HG03175 (cell line): ENCODE measurements at regions not wholly inside any gene's neighbourhood (a gene's known extent, or its start where the extent isn't known, plus 50 kb on each side); places are given as distances from the start of the nearest gene placed in this dataset.

ENCODE experiments used
- ATAC-seq: cut with Tn5 transposase; IDR thresholded peaks from one replicate; pipeline ENCODE4 v1.9.1; 2021; ENCODE audit warnings: mild to moderate bottlenecking, moderate library complexity; ENCODE audit not compliant: unreplicated experiment

DNA sequence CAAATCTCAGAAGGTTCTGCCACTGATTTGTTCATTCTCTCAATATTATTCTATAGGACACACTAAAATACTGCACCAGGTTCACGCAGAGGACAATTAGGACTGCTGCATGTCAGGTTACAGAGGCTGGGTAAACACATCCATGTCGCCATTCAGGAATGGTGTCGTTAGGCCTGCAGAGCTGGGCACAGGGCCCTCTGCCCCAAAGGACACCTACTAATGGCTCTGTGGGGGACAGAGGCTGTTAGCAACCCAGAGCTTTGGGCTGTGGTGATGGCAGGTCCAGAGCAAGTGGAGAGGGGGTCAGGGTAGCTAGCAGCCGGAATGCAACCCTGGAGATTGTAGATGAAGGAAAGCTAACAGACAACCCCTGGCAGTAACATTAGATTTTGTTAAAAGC, 115.9 kb downstream of the TTC32 start:
- no peak for ATAC-seq

DNA sequence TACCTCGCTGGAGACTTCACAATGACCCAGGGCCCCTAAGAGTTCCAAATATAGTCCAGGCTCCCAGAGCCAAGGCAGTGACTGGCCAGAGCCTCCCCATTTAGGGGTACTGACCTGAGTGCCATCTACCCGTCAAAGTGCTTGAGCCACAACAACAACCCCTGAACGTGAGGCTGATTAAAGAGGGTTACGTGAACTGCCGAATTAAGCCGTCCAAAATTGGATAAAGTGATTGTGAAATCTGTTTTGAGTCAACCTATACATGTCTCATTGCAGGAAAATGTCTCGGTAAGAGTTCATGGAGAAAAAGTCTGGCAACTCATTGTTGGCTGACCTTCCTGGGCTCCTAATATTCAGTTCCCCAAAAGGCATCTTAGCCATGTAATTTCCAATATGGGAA, 116.3 kb downstream of the TTC32 start:
- no peak for ATAC-seq

DNA sequence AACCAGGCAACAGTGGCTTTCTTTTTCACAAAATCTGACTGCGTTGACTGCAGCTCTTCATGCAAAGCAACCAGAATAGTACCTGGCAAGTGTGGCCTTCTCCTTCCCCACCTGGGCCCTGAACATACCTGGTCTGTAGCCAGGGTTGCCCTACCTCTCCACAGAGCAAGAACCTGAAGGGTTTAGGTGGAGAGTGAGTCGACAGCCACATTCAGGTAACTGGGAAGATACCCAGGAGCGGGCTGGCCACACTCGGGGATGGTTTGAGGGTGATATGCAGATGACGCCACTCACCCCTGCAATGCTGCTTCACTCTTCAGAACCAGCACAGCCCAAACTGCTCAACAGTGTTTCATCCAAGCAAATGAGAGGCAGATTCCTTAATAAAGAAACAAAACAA, 117.3 kb downstream of the TTC32 start:
- no peak for ATAC-seq

DNA sequence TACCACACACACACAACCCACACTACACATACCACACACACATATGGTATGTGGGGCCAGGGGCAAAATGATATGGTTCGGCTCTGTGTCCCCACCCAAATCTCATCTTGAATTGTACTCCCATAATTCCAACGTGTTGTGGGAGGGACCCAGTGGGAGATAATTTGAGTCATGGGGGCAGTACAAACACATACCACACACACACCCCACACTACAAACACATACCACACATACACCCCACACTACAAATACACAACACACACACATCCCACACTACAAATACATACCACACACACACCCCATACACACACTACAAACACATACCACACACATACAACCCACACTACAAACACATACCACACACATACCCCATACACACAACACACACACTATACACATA, 117.8 kb downstream of the TTC32 start:
- no peak for ATAC-seq

DNA sequence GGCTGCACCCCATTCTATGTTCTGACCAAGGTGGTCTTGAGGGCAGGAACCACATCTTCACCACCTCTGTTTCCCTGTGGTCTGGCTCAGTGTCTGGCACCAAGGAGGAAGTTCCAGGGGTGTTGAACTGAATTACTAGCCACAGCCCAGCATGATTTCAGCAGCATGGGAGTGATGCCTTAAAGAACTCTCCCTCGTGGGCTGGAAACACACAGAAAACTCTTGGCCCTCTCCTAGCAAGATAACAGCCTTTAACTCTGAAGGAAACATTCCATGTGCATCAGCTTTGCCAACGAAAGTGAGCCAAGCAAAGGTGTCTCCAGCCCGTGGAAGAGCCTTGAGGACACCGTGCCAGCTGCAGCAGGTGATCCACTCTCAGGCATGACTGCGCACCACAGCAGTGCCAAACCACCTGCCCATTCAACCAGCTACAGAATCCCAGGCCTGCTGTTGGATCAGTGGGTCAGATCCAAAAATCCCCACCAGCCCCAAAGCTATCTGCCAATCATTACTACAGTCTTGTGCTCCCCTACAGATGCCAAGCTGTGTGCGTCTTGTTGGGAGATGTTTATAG, 124.8 kb downstream of the TTC32 start:
- no peak for ATAC-seq

DNA sequence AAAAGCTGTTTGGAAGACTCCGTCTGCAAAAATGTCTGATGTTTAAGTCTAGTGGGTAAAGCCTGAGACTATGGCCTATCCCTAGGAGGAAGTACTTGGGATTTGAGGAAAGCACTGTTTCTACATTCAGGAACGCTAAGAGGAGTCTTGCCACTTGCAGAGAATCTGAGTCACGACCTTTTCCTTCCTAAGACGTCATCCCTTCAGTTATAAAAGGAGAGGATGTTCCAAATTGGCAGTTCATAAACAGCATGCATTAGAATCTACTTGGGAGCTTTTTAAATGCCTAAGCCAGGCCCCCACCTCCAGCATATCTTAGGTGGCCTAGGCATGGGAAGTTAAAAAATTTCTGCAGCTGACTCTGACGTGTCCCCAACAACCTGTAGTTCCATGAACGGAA, 125.9 kb downstream of the TTC32 start:
- ATAC-seq: no peak

DNA sequence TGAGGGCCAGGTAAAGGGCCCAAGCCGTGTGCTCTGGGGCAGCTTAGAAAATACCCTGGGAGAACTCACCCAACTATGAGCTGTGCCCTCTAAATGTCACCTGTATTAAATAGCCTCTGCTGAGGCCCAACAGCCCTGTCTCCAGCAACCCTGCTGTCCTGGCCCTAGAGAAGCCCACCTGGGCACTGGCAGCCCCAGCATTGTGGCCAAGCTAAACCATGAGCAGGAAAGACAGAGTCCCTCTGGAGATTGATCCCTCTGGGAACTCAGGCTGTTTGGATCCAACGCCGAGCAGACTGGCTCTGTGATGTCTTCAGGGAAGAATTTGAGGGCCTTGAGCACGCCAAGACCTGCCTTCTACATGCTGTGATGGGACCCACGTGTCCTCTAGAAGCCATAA, 126.5 kb downstream of the TTC32 start:
- no peak for ATAC-seq

DNA sequence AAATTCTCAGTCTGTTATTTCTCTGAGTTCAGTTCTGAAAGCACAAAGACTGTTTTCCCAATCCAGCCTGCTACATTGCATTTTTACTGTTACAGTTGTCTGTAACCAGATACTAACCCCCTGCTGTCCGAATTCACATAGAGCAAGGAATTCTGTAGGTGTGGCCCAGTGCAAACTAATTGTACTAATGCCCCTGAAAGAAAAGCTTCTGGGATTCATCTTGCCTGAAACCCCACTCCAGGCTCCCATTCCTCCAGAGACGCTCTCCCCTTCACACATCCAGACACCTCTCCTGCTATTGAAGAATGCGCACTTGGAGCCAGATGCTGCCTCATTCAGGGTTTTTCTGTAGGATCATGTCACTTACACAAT, 127.0 kb downstream of the TTC32 start:
- ATAC-seq: no peak

DNA sequence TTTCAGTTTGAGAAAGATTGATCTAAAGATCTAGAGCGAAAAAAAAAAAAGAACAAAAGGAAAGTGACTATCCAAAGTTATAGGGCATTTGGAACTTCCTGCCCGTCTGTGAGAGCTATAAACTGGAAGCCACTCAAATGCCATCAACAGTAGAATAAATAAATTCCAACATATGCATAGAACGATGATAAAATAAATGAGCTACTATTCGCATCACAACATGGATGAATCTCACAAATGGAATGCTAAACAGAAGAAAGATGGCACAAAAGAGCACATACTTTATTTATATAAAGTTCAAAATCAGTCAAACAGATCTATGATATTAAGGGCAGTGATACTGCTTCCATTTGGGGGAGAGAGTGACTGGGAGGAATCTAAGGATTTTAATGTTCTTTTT, 128.8 kb downstream of the TTC32 start:
- no peak for ATAC-seq

DNA sequence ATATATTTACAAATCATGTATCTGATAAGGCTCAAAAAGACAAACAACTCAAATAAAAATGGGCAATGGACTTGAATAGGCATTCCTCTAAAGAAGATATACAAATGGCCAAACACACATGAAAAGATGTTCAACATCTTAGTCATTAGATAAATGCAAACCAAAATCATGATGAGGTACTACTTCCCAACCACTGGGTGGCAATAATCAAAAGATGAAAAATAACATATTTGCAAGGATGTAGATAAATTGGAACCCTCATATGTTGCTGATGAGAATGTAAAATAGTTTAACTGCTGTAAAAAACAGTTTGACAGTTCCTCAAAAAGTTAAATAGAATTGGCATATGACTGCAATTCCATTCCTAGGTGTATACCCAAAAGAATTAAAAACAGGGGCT, 132.3 kb downstream of the TTC32 start:
- ATAC-seq: no peak

DNA sequence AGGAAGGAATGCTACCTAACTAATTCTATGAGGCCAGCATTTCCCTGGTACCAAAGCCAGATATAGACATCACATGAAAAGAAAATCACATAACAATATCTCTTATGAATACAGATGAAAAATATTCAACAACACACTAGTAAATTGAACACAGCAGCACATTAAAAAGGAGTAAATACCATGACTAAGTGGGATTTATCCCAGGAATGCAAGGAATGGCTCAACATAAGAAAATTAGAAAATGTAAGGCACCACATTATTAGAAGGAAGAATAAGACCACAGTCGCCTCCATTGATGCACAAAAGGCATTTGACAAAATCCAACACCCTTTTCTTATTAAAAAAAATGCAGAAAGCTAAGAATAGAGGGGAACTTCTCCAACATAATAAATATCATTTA, 133.9 kb downstream of the TTC32 start:
- no peak for ATAC-seq

DNA sequence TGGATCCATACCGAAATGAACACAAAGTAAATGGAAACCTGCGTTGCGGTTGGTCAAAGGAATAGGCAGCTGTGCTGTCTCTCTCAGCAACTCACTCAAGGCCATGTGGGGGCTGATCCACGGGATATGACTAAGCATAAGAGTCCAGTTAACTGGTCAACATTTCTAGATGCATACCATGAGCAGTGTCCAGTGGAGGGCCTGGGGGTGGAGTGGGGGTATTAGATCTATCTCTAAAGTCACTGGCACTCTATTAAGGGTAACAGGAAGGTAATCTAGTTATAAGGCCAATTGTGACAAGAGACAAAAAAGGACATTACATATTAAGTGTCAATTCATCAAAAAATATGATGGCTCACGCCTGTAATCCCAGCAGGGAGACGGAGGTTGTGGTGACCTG, 136.8 kb downstream of the TTC32 start:
- ATAC-seq: no peak

DNA sequence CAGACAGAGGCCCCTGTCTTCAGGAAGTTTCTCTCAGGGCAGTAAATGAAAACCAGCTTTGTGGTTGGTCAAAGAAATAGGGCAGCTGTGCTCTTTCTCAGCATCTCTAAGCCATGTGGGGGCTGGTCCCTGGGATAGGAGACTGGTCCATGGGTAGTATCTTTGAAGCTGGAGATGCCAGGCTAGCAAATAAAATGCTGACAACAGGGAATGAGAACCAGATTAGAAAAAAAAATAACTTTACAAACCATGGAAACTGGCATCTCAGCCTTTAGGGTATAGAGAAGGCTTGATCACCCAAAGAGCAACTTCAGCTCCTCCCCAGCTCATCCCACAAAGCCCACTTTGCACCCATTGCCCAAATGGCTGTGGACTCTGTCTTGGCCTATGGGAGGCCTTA, 138.1 kb downstream of the TTC32 start:
- no peak for ATAC-seq

DNA sequence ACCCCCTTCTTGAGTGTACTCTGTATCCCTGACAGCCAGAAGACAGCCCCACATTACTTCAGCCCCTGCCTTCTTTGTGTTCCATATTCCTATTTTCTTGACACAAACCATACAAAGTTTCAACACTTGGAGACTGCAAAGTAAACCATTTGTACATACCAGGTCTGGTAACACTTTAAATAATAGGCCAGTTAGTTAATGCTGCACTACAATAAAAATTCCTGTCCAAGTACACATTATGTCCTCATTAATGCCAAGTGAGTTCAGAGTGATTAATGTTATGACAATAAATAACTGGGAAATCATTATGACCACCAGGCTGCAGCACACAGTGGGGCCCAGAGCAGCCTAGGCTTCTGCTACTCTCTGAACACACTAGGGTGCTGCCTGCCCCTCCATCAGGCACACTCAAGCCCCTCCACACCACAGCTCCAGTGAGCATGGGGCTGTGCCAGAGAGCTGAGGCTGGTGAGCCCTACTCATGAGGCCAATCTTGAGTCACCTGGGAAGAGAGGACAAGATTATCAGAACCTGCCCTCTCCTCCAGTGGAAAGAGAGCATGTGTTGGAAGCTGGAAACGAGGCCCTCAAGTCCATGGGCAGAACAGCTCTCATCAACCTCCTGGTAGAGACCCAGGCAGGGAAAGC, 138.7 kb downstream of the TTC32 start:
- no peak for ATAC-seq

DNA sequence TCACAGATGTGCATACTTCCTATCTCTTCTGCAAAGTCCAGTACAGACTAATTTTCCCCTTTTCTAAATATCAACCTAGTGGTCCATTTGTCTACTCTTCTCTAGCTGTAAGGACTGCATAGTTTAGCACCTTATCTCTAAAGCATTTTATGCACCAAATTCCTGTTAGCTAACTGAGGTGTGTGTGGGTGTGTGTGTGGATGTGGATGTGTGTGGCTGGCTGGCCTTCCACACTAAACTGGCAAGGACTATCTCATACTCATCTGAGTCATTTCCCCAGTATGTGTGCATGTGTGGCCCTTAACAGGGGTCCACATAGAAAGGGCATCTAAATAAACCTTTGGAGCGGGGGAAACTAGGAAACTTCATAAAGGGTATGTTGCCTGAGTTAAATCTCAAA, 139.6 kb downstream of the TTC32 start:
- no peak for ATAC-seq

DNA sequence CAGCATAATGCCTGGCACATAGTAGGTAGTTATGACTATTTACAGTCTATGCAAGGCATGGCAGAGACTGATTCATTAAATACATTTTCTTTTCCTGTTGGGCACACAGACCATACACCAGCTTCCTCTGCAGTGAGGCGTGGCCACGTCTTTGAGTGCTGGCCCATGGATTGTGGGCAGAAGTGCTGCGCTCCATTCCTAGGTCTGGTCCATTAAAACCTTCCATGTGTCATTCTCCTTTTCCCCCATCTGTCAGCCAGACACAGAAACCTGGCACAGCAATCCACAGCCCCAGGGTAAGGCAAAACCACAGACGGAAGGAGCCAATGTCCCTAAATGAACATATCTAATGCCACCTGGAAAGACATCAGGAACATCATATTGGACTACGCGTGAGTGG, 141.9 kb downstream of the TTC32 start:
- no peak for ATAC-seq

DNA sequence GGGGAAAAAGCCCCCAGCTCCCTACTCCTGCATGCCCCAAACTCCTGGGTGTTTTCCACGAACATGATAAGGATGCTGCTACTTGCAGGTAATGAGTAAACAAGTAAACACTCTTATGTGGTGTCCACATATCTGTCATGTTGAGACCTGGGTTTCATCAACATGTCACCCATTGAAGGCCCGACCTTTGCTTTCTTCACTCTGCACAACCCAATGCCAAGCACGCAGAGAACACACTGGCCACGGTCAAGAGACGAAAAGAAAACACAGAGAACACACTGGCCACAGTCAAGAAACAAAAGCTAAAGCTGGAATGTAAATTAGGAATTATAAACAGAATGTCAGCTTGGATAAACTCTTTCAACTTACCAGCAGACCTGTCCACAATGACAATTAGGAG, 143.1 kb downstream of the TTC32 start:
- no peak for ATAC-seq

DNA sequence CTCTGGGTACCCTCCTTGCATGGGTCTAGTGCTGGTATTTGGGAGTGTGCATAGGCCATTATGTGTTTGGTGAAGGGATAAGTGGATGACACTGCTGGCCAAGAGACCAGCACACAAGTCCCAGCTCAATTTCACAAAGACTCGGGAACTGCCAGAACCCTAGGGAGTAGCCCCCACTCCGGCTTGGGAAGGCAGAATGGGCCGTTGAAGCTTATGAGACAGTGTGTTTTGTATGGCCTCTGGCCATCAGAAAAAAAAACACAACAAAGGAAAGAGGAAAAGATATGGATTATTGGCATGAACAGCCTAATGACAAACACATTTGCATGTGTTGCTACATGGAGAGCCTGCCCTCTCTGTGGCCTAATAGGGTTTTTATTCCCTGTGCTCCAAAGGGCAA, 144.2 kb downstream of the TTC32 start:
- ATAC-seq: no peak

DNA sequence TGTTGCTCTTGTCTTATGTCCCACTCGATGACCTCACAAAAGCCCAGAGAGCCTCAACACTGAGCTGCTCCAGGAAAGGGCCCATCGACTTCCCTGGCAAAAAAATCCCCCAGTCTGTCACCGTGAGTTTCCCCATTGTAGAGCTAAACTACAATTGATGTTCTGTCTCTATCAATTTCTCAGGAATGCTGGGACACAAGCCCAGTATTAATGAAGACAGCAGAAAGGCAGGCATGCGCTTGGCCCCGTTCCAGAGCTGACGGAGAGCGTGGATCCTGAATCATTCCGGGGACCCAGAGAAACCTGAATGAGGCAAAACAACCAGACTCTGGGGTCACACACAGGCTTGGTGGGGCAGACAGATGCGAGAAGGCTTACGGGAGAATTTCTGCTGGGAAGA, 146.9 kb downstream of the TTC32 start:
- no peak for ATAC-seq

DNA sequence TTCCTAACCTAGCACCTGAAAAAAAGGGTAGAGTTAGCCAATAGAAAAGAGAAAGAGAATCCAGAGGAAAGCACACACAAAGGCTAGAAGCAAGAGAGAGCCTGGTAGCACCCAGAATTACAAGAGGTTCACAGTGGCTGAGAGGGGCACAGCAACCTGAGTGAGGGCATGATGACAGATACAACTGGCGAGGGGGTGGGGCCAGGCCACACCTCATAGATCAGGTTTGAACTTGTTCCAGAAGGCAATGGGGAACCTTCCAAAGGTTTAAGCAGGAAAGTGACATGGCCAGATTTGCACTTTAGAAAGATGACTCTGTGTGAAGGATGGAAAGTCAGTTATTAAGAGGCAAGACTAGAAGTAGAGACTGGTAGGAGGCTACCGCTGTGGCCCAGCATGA, 148.0 kb downstream of the TTC32 start:
- no peak for ATAC-seq

DNA sequence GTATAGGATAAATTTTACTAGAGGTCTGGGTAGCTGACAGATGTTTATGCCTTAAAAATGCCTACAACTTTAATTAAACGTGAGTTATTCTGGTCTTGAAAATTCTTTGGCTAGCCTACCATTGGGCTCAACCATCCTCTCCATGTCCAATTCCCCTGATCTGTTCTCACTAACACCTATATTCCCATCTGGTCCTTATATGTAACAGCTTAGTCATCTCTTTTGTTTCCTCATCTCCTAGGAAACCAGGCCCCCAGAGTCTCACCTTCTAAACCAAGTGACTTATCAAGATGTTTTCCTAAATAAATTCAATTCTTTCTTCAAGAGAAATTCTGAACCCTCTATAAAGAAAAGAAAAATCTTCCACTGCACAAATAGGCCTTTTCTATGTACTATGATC, 148.5 kb downstream of the TTC32 start:
- ATAC-seq: no peak

DNA sequence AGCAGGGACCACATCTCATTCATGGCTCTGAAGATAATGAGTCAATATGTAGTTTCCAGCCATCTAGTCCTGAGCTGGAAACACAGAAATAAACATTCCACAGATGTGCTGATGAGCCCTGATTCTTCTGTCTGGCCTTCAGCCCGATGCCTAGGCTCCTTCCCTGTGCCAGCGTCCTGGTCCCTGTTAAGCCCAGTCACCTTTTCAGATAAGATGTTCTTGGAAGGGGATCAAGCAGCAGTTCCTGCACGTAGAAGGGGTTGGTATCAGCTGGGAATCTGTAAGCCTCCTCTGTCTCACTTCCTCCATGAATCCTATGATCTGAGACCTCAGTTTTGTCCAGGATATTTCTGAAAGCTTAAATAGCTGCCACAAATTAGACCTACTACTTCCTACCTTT, 149.3 kb downstream of the TTC32 start:
- ATAC-seq: no peak

DNA sequence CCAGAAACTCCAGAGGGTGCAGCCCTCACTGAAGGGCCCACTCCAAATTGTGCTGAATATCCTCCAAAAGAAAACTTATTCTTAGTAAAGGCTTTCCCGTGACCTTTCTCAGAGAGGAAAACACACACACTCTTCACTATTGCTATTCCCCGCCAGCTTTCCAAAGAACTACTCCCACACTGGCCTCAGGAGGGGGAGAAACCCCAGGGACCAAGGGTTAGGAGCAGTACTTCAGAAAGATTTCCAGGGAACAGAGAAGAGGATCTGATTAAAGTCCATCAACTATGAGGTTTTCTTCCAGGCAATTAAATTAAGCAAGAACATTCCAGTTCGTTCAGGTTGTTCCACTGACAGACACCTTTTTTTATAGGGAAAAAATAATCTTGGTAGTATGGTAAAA, 150.2 kb downstream of the TTC32 start:
- ATAC-seq: no peak
